ENCODE measurements at regions not wholly inside any gene's neighbourhood (a gene's known extent, or its start where the extent isn't known, plus 50 kb on each side); places are given as distances from the start of the nearest gene placed in this dataset.
"Not testable (repeated sequence)": the region's sequence is repeated elsewhere in the genome, so short reads cannot be mapped to it uniquely, and the experiment has no call there.

- DNase-seq, result no peak
These were observed 311.2 kb downstream of the SLITRK5 start for GRCh38 chr13:87982400-87982799.

- no peak for DNase-seq
These were observed 315.6 kb downstream of the SLITRK5 start for GRCh38 chr13:87986639-87987250.

- no peak for DNase-seq
These were observed 326.9 kb downstream of the SLITRK5 start for GRCh38 chr13:87998081-87998480.

- DNase-seq, result no peak
These were observed 328.1 kb downstream of the SLITRK5 start for GRCh38 chr13:87999240-87999700.

GRCh38 chr13:87999788-88000187 lies 328.6 kb downstream of the SLITRK5 start:
- DNase-seq, result peak; percentile 1

GRCh38 chr13:88000239-88000638 lies 329.1 kb downstream of the SLITRK5 start:
- DNase-seq, result no peak

GRCh38 chr13:88000787-88001186 lies 329.6 kb downstream of the SLITRK5 start:
- no peak for DNase-seq

- no peak for DNase-seq
These were observed 334.0 kb downstream of the SLITRK5 start for GRCh38 chr13:88005188-88005587.

GRCh38 chr13:88014527-88014926 lies 343.4 kb downstream of the SLITRK5 start:
- no peak for DNase-seq

GRCh38 chr13:88022431-88023208 lies 351.4 kb downstream of the SLITRK5 start:
- no peak for DNase-seq

GRCh38 chr13:88026241-88026640 lies 355.1 kb downstream of the SLITRK5 start:
- peak; percentile 15 for DNase-seq

- DNase-seq, result no peak
These were observed 360.9 kb downstream of the SLITRK5 start for GRCh38 chr13:88031980-88032559.

GRCh38 chr13:88036205-88036604 lies 365.0 kb downstream of the SLITRK5 start:
- DNase-seq, result not testable (repeated sequence)

GRCh38 chr13:88042489-88042888 lies 371.3 kb downstream of the SLITRK5 start:
- DNase-seq, result no peak

- no peak for DNase-seq
These were observed 380.7 kb downstream of the SLITRK5 start for GRCh38 chr13:88051746-88052482.

GRCh38 chr13:88063741-88064140 lies 392.6 kb downstream of the SLITRK5 start:
- no peak for DNase-seq

GRCh38 chr13:88066847-88067246 lies 395.7 kb downstream of the SLITRK5 start:
- no peak for DNase-seq

- no peak for DNase-seq
These were observed 397.1 kb downstream of the SLITRK5 start for GRCh38 chr13:88068316-88068715.

GRCh38 chr13:88068975-88069374 lies 397.8 kb downstream of the SLITRK5 start:
- no peak for DNase-seq

GRCh38 chr13:88071371-88071770 lies 400.2 kb downstream of the SLITRK5 start:
- DNase-seq, result no peak

GRCh38 chr13:88074794-88075510 lies 403.8 kb downstream of the SLITRK5 start:
- DNase-seq, result peak; percentile 56

- no peak for DNase-seq
These were observed 413.9 kb downstream of the SLITRK5 start for GRCh38 chr13:88085036-88085435.
